Inferior parietal cortex (tissue), 1 donor: ENCODE measurements at regions not wholly inside any gene's neighbourhood (a gene's known extent, or its start where the extent isn't known, plus 50 kb on each side); places are given as distances from the start of the nearest gene placed in this dataset.

Experiments used
- DNase-seq: peaks from one replicate; pipeline ENCODE4 v3.0.0-alpha.2; 2016; ENCODE audit errors: extremely low spot score

GRCh38 chr13:31896427-31896826, 135.1 kb upstream of the FRY start:
- no peak for DNase-seq

DNA sequence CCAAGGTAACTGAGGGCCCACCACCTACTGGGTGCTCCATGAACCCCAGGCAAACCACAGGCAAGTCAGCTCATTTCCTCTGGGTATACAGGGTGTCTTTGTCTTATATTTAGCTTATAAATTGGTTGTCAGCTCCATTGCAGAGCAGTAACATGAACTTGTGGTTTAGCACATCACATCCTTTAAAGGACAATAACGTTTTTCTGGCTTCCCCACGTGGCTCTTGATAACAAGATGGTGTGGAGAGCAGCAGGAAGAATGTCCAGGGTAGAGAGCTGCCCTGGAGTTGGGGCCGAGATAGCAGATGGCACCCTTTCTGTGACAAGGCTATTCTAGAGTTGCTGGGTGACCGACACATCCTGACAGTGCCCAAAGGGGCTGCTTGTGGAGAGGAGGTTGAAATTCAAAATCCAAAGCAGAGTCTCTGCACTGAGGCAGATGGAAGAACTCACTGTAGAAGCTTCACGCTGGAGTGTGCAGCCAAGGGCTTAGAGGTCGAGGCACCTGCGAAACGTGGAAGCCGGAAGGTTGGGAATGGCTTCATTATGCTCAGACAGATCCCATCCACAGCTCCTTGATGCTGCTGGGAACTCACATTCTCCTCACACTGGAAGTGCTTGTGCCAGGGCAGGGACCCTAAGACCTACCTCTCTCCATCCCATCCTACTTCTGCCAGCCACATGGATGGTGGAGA, 133.0 kb upstream of the FRY start:
- no peak for DNase-seq

DNA sequence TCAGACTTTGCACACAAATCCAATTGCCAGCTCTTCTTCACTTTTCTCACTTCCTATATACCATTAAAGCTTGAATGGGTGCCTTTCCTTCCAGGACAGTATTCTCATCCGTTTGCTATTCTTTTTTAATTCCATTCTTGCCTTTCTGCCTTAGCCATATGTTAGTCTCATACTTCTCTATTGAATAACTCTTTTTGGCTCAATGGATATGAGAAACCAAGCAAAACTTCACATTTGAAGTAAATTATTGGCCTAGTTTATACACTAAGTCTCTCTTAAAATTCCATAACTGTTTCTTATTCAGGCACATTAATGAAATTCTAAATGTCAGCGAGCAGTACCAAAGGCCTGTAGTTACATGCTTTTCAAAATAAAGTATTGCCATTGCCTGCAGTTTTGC, 129.6 kb upstream of the FRY start:
- no peak for DNase-seq

DNA sequence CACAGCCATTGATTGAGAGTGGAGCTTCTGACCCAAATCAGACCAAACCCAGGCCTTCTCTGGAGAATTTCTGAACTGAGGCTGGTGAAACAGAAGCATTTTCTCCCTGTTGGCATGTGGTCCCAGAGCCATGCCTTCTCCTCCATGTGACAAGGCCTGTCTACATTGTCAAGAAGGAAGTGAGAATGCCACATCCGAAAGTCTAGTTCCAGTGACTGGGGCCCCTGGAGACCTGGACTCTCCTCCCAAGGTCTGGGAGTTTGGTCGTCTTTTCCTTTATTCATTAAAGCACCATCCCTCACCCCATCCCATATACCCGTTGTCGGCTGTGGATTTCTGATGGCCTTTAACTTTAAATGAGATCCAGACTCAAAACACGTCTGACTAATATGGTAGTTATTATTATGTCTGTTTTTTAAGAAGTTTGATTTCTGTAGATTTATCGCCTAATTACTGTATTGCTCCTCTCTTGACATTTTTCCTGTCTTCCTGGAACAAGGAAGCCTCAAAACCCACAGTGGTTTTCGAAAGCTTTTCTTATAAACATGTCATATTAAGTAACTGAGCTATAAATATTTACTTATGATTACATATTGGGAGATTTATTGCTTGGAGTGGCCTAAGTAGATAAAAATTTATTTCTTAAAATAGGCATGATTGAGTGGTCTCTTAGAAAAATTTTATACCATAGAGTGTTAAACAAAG, 128.3 kb upstream of the FRY start:
- no peak for DNase-seq

DNA sequence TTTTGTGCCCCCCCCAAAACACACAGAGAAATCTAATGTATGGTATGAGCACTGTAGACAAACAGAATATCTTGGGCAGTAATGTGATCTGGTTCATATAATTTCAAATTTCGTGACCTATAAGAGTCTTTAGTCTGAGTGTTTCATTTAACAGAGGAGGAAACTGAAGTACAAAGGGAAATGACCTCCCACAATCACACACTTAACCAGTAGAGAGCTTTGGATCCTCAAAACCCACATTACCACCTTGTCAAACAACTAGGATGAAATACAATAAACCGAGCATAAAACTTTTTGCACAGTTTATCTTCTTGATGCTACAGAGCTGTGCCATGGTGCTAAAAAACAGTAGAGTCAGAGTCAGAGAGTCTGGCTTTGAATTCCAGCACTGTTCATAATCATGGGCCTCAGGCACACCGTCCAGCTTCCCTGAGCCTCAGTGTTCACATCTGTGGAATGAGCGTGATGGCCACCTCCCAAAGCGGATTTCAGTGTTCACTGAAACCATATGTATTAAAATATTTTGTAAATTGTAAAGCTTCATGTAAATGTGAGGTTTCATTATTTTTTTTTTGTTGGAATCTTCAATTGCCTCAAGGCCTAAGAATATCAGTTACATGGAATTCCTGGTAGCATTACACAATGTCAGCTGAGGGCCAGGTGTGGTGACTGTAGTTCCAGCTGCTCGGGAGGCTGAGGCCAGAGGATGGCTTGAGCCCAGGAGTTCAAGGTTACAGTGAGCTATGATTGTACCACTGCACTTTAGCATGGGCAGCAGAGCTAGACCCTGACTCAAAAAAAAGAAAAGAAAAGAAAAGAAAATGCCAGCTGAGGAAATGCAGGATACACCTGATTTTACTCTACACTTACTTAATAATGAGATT, 126.4 kb upstream of the FRY start:
- DNase-seq = no peak

GRCh38 chr13:31905961-31906360, 125.6 kb upstream of the FRY start:
- DNase-seq = no peak

DNA sequence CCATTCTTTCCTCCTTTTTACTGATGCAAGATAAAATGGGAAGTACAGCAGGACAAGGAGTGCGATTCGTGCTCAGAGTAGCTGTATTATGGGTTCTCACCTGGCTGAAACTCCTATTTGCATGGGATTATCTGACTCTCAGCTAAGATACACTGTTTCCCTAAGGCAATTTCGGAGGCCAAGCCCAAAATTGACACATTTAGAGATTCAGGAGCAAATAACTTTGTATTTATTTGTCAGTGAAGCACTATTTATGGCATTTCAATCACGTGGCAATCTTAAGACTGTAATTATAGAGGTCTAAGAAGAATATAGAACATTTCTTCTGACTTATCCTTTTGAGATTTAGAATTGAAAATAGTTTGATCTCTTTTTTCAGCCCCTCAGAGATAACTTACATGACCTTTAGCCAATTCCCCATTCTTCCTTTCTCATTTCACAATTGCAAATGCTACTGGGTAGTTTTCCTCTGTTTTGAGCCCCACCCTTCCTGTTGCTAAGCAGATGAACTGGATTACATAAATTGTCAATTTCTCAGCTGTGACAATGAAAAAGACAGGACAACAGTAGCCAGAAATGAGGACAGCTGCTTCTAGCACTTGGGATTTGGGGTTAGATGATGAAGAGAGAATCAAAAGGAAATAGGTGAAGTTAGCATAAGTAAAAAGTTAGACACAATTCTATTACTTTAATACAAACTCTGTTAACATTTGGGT, 122.7 kb upstream of the FRY start:
- no peak for DNase-seq

DNA sequence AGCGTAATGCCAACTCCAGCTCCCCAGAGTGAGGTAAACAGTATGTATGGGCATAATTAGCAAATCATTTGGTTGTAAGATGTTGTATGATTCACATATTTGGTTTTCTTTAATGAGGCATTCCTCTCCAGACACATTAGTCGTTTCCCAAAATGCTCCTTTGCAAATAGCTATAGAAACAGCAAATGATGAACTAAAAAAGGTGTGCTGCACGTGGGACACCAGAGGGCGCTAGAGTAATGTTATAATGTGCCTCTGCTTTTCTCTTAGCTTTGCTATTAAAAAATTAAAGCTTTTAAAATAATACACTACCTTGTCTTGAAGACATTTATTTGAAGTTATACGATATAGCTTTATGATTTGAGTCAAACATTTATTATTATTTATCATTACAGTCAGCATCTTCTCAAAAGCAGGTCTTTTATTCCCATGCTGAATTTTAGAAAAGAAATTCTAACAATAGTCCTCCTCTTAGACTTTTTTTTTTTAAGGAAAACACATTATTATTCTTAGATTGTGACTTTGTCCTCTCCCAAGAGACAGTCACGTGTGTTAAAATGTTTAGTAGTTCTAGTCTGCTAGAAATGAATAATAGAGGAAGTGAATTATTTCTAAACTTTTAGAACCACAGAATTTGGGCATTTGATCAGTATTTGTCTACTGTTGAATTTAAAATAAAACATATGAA, 121.6 kb upstream of the FRY start:
- peak; percentile 81 for DNase-seq

- DNase-seq = no peak
Observed at GRCh38 chr13:31910633-31911032, 120.9 kb upstream of the FRY start.

- no peak for DNase-seq
Observed at GRCh38 chr13:31912647-31913401, 118.8 kb upstream of the FRY start.

- DNase-seq = no peak
Observed at GRCh38 chr13:31913459-31913858, 118.1 kb upstream of the FRY start.

GRCh38 chr13:31914843-31915242, 116.7 kb upstream of the FRY start:
- no peak for DNase-seq

- DNase-seq = no peak
Observed at GRCh38 chr13:31918707-31919106, 112.9 kb upstream of the FRY start.

DNA sequence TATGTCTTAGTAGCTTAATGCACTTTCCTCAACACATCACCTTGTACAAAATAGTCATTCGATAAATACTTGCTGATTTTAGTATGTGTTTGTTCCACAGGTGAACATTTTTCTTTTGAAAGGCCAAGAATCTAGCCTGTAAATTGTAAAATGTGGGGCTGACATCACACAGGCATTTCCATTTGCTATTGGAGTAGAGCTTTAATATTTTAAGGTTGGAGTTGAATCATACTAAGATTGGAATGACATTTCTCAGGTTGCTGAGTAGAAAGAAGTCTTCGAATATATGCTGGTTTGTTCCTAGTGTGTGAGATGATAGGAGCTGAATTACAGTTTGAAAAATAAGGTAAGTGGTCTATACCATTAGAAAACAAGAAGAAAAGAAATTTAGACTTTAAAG, 112.3 kb upstream of the FRY start:
- no peak for DNase-seq

- DNase-seq = no peak
Observed at GRCh38 chr13:31919971-31920726, 111.4 kb upstream of the FRY start.

DNA sequence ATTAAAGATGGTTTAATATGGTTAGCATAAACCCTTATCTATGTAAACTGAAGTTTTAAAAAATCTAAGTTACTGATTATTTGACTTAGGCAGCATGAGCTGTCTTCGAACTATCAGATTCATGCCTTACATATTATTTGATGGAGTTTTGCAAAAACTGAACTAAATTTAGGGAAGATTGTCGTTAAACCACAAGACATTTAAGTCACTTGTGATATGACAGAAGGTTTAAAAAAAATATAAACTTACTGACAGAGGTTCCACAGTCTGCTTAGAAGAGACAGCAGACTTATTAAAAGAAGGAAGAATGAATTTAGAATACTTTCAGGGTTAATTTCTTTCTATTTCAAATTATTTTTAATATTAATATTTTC, 110.9 kb upstream of the FRY start:
- no peak for DNase-seq

- no peak for DNase-seq
Observed at GRCh38 chr13:31922724-31923123, 108.8 kb upstream of the FRY start.

GRCh38 chr13:31923134-31923763, 108.3 kb upstream of the FRY start:
- DNase-seq = no peak

DNA sequence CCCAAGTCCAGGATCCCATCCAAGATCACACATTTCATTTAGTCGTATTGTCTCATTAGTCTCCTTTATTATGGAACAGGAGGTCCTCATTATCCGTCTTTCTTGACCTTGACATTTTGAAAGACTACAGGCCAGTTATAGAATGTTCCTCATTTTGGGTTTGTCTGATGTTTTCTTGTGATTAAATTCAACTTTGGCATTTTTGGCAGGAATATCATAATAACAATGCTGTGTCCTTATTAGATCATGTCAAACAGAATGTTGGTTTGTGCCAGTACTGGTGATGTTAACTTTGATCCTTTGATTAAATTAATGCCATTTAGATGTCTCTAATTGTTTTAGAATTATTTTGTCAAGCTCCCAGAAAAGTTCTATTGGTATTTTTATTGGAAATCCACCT, 106.5 kb upstream of the FRY start:
- DNase-seq = no peak
